KMS-11 (cell line): ENCODE measurements at regions not wholly inside any gene's neighbourhood (a gene's known extent, or its start where the extent isn't known, plus 50 kb on each side); places are given as distances from the start of the nearest gene placed in this dataset.

Experiments
- H2AFZ ChIP-seq: fragments of 200-600 bp; sonication (generic); 2 replicates; pipeline ENCODE4 v1.6.1; 2016; ENCODE audit warnings: antibody characterized with exemption, mixed run types, low read depth
- H3K27ac ChIP-seq: fragments of 200-600 bp; sonication (generic); 2 replicates; pipeline ENCODE4 v1.6.1; 2016; ENCODE audit warnings: mild to moderate bottlenecking, mixed run types
- H3K27me3 ChIP-seq: fragments of 200-600 bp; sonication (generic); 2 replicates; pipeline ENCODE4 v1.6.1; 2017; ENCODE audit warnings: mild to moderate bottlenecking, low read depth, mixed run types, moderate library complexity; ENCODE audit not compliant: insufficient read depth
- H3K36me3 ChIP-seq: fragments of 200-600 bp; sonication (generic); 2 replicates; pipeline ENCODE4 v1.6.1; 2017; ENCODE audit warnings: mild to moderate bottlenecking, mixed run types; ENCODE audit not compliant: insufficient read depth
- H3K4me1 ChIP-seq: fragments of 200-600 bp; sonication (generic); 2 replicates; pipeline ENCODE4 v1.6.1; 2016; ENCODE audit warnings: mild to moderate bottlenecking, low read depth, mixed run types; ENCODE audit not compliant: poor library complexity, severe bottlenecking
- H3K4me2 ChIP-seq: fragments of 200-600 bp; sonication (generic); 2 replicates; pipeline ENCODE4 v1.7.0; 2016; ENCODE audit warnings: mild to moderate bottlenecking, mixed run types
- H3K4me3 ChIP-seq: fragments of 200-600 bp; sonication (generic); IDR thresholded peaks from 2 replicates; pipeline ENCODE4 v1.6.1; 2017; ENCODE audit warnings: low read depth, low read length, mixed read lengths; ENCODE audit not compliant: insufficient read depth
- H3K79me2 ChIP-seq: fragments of 200-600 bp; sonication (generic); 2 replicates; pipeline ENCODE4 v1.6.1; 2016; ENCODE audit warnings: low read depth, mixed run types; ENCODE audit not compliant: insufficient read depth
- H3K9ac ChIP-seq: fragments of 200-600 bp; sonication (generic); 2 replicates; pipeline ENCODE4 v1.6.1; 2016; ENCODE audit warnings: mild to moderate bottlenecking, mixed run types
- H4K20me1 ChIP-seq: fragments of 200-600 bp; sonication (generic); 2 replicates; pipeline ENCODE4 v1.6.1; 2016; ENCODE audit warnings: mild to moderate bottlenecking, mixed run types; ENCODE audit not compliant: insufficient read depth
- TF ChIP-seq, protein P1 (sequence below): fragments of 200-600 bp; sonication (generic); conservative IDR thresholded peaks from 2 replicates; pipeline ENCODE4 v1.6.1; 2017; ENCODE audit warnings: low read depth, mild to moderate bottlenecking, antibody characterized with exemption, low read length, moderate library complexity, mixed read lengths

- H4K20me1 ChIP-seq, result no peaks in the 10 kb centered on the region
- no peak overlapping the region for H3K4me3 ChIP-seq
- TF ChIP-seq, protein P1, sequence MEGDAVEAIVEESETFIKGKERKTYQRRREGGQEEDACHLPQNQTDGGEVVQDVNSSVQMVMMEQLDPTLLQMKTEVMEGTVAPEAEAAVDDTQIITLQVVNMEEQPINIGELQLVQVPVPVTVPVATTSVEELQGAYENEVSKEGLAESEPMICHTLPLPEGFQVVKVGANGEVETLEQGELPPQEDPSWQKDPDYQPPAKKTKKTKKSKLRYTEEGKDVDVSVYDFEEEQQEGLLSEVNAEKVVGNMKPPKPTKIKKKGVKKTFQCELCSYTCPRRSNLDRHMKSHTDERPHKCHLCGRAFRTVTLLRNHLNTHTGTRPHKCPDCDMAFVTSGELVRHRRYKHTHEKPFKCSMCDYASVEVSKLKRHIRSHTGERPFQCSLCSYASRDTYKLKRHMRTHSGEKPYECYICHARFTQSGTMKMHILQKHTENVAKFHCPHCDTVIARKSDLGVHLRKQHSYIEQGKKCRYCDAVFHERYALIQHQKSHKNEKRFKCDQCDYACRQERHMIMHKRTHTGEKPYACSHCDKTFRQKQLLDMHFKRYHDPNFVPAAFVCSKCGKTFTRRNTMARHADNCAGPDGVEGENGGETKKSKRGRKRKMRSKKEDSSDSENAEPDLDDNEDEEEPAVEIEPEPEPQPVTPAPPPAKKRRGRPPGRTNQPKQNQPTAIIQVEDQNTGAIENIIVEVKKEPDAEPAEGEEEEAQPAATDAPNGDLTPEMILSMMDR, result no peak
- no peak overlapping the region for H3K27ac ChIP-seq
- no peaks in the 10 kb centered on the region for H3K27me3 ChIP-seq
- no peak overlapping the region for H2AFZ ChIP-seq
- no peak overlapping the region for H3K9ac ChIP-seq
- no peaks in the 10 kb centered on the region for H3K36me3 ChIP-seq
- peaks cover 13% of the 10 kb centered on the region for H3K4me1 ChIP-seq
- no peaks in the 10 kb centered on the region for H3K79me2 ChIP-seq
- no peak overlapping the region for H3K4me2 ChIP-seq
Observed at GRCh38 chr12:74885775-74886174, 323.9 kb downstream of the KCNC2 start.

DNA sequence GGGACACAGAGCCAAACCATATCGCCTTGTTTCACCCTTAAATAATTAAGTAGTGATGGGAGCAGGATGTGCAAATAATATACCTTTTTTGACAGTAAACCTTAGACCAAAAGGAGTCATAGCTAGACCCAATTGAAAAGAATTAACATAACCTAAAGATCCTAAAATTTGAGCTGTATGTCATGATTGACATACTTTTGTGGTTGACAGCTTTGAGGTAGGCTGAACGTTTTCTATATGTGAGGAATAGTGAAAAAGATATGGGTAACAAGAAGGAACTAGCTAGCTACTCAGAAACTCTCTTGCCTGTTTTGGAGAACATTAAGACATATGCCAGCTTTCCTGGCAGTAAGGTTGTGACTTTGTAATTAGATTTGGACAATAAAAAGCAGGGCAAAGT lies 320.6 kb downstream of the KCNC2 start:
- no peak overlapping the region for H3K4me2 ChIP-seq

GRCh38 chr12:74889563-74890236 lies 319.9 kb downstream of the KCNC2 start:
- Histone ChIP-seq H4K20me1 (no peaks in the 10 kb centered on the region), H3K4me2 (peak overlapping the region; percentile 18; the same call in 1 of the 2 replicates), H3K27ac (no peak overlapping the region), H3K27me3 (no peaks in the 10 kb centered on the region), H2AFZ (peak overlapping the region; percentile 7; the same call in 1 of the 2 replicates), H3K4me1 (peaks cover 13% of the 10 kb centered on the region), H3K9ac (no peak overlapping the region), H3K4me3 (no peak overlapping the region), H3K79me2 (no peaks in the 10 kb centered on the region), H3K36me3 (no peaks in the 10 kb centered on the region)
- TF ChIP-seq, protein P1, result no peak

More for the DNA sequence above, 320.6 kb downstream of the KCNC2 start:
- Histone ChIP-seq H3K9ac (no peak overlapping the region), H3K36me3 (no peaks in the 10 kb centered on the region), H3K4me3 (no peak overlapping the region), H3K27me3 (no peaks in the 10 kb centered on the region), H4K20me1 (no peaks in the 10 kb centered on the region), H3K79me2 (no peaks in the 10 kb centered on the region), H2AFZ (no peak overlapping the region), H3K27ac (no peak overlapping the region), H3K4me1 (peaks cover 13% of the 10 kb centered on the region)
- TF ChIP-seq, protein P1, result no peak

DNA sequence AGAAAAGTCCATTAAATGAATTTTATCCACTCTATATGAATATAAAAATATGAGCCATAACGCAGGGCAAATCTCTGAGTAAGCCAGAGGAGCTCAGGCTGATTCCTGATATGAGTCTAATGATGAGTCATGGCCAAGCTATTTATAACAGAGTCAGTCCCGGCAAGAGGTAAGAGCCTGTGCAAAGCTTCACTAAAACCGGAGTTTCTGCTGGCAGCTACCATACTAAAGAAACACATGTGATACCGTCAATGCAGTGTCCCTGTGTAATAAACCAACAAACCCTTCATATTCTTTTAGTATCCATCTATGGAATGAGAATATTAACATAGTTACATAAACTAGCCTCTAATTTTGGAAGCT lies 319.4 kb downstream of the KCNC2 start:
- Histone ChIP-seq H3K79me2 (no peaks in the 10 kb centered on the region), H3K36me3 (no peaks in the 10 kb centered on the region), H3K27ac (no peak overlapping the region), H3K4me2 (peak overlapping the region; percentile 18; the same call in 1 of the 2 replicates), H4K20me1 (no peaks in the 10 kb centered on the region), H2AFZ (peak overlapping the region; percentile 7; the same call in 1 of the 2 replicates), H3K4me1 (peaks cover 13% of the 10 kb centered on the region), H3K27me3 (no peaks in the 10 kb centered on the region), H3K4me3 (no peak overlapping the region), H3K9ac (no peak overlapping the region)
- TF ChIP-seq, protein P1, result no peak
